Activated naive CD4-positive, alpha-beta T cell treated with anti-CD3 and anti-CD28 coated beads, Interleukin-2, amount 50 U/mL, for 72 hours (primary cell): ENCODE measurements at regions not wholly inside any gene's neighbourhood (a gene's known extent, or its start where the extent isn't known, plus 50 kb on each side); places are given as distances from the start of the nearest gene placed in this dataset.

Experiments
- ATAC-seq, 2 donors: fragments of 150-1000 bp; cut with Tn5 transposase; 2 replicates each; pipeline ENCODE4 v1.10.0; 2021; ENCODE audit warnings: mild to moderate bottlenecking in 2 of 2, moderate library complexity in 2 of 2
- DNase-seq, 2 donors: peaks; one replicate each; pipeline ENCODE4 v3.0.0; 2021 to 2022; ENCODE audit warnings: low spot score in 2 of 2
- H3K27ac Mint-ChIP-seq, 2 donors: one replicate each; pipeline ENCODE4 v1.8.0; 2022; ENCODE audit warnings: mild to moderate bottlenecking in 2 of 2, mixed read lengths in 2 of 2
- H3K36me3 Mint-ChIP-seq, 2 donors: one replicate each; pipeline ENCODE4 v1.8.0; 2022; ENCODE audit warnings: mixed read lengths in 2 of 2
- H3K9me3 Mint-ChIP-seq, 2 donors: one replicate each; pipeline ENCODE4 v1.8.0; 2022; ENCODE audit warnings: mixed read lengths in 2 of 2

DNA sequence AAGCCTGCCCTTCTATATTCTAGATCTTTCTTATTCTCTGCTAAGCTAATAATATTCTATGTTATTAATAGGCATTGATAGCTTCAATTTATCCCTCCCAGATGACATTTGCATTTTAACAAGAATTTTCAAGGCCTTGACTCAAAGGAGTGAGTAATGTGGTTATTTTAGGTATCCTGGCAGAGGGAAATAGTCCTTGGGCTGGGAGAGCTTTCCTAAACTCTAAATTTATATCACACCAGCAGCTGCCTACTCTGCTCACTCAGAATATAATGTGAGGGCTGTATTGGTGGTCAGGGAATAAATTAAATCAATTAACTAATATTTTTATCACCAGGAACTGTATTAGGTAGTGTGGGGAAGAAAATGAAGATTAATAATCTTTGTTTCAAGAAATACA lies 74.8 kb upstream of the ADAM23 start:
- Mint-ChIP-seq H3K27ac (no peak overlapping the region), H3K9me3 (peaks cover 4 to 8% of the 10 kb centered on the region in 2 donors), H3K36me3 (no peaks in the 10 kb centered on the region)
- DNase-seq, result no peak
- ATAC-seq, result no peak

DNA sequence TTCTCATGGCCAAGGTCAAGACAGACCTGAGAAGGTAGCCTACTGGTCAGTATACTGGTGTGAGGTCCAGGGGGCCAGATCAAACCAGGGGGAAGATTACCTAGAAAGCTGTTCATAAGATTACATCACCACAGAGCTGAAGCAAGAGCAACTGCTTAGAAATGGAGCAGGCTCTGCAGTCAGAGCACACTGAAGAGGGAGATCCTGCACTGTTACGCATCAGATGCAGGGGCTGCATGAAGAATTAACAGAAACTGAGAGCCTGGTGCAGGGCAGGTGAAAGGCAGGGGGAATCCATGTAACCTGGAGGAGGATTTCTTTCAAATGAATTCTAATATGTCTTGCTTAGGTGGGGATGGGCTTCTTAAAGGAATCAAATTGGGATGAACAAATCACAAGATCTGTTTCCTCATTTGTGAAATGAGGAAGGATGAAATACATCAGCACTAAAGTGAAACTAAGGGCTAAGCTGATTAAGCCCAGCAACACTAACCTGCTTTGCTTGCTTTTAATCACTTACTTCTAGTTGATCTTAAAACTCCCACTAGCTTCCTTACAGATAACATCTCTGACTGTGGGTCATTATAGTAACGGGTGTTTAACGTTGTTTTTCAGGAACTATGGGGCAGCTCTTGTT lies 74.3 kb upstream of the ADAM23 start:
- no peaks in the 10 kb centered on the region for H3K36me3 Mint-ChIP-seq
- no peak overlapping the region for H3K27ac Mint-ChIP-seq
- peaks cover 4 to 9% of the 10 kb centered on the region in 2 donors for H3K9me3 Mint-ChIP-seq
- ATAC-seq (no peak), DNase-seq (no peak)

DNA sequence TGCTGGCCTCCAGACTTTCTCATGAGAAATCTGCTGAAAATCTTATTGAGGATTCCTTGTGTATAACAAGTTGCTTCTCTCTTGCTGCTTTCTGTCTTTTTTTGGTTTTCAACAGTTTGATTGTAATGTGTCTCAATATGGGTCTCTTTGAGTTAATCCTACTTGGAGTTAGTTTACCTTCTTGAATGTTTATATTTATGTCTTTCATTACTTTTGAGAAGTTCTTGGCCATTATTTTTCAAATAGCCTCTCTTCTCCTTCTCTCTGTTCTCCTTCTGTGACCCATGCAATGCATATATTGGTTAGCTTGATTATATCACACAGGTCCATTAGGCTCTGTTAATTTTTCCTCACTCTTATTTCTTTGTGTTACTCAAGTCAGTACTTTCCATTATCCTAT lies 67.4 kb upstream of the ADAM23 start:
- ATAC-seq, result no peak
- Mint-ChIP-seq H3K36me3 (peaks cover 0 to 14% of the 10 kb centered on the region in 2 donors), H3K9me3 (peaks cover 16 to 23% of the 10 kb centered on the region in 2 donors), H3K27ac (no peak overlapping the region)
- DNase-seq, result no peak

DNA sequence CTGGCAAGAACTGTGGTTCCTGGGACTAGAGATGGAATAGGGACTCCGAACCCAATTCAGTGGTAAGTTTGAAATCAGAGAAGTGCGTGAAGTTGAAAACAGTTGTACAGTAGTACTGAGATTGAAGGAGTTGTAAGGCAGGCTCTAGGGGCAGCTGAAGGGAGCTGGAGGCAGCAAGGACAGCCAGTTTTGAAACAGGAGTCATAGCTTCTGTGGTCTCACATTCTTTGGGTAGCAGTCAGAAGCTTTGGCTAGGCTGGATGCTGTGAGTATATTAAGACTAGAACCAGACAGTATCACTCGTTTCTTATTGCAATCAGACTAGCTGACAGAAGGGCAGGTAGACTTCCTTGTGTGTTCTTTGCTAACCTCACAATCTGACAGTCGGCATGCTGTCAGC lies 64.5 kb upstream of the ADAM23 start:
- DNase-seq (no peak), ATAC-seq (no peak)
- H3K36me3 Mint-ChIP-seq, result peaks cover 0 to 14% of the 10 kb centered on the region in 2 donors
- H3K27ac Mint-ChIP-seq, result no peak overlapping the region
- H3K9me3 Mint-ChIP-seq, result peaks cover 12 to 23% of the 10 kb centered on the region in 2 donors

DNA sequence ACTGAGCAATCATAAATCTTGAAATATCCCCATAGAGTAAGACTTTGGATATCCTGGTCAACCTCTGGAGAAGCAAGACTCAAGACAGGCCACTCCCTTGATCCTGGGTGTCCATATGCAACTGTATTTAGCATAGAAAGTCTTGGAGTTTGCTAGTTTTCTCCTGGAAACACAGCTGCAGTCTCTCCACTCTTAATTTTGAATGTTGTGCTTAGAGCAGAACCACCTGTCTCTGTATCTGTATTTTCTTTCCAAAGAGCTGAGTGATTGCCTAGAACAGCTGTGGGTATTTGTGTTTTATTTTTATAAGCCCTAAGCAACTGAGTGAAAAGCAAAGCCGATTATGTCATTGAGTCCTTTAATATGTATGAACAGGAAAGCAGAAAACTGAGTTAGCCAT lies 64.1 kb upstream of the ADAM23 start:
- Mint-ChIP-seq H3K36me3 (peaks cover 0 to 15% of the 10 kb centered on the region in 2 donors), H3K27ac (no peak overlapping the region), H3K9me3 (peaks cover 13 to 20% of the 10 kb centered on the region in 2 donors)
- DNase-seq, result no peak
- no peak for ATAC-seq

DNA sequence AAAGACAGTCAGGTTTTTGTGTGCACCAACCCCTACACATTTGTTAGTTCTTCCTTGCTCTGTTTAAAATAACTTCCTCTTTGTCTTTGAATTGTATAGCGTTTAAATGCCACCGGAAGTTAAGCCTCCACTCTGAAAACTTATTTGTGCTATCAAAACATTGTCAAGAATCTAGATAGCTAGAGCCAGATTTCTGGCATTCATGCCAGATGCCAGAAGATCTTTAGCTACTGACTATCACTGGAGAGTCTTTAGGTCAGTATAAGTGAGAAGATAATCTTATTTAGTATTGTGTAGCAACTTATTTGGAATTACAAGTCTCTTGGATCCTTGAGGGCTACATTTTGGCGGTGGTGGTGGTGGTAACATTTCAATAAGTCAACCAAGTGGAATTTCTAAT lies 63.4 kb upstream of the ADAM23 start:
- Mint-ChIP-seq H3K9me3 (peaks cover 17 to 23% of the 10 kb centered on the region in 2 donors), H3K27ac (no peak overlapping the region), H3K36me3 (peaks cover 0 to 17% of the 10 kb centered on the region in 2 donors)
- ATAC-seq (no peak), DNase-seq (no peak)

DNA sequence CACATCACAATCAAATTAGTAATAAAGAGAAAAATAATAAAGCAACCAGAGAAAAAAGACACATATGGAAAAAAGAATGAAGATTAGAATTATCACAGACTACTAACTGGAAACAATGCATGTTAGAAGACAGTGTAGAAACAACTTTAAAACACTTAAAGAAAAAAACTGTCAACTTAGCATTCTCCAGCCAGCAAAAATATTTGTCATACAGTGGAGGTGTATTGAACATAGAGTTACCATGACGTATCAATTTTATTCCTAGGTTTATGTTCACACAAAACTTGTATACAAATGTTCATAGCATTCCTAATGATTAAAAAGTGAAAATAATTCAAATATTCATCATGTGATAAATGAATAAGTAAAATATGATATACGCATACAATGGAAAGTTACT lies 61.5 kb upstream of the ADAM23 start:
- peaks cover 0 to 6% of the 10 kb centered on the region in 2 donors for H3K36me3 Mint-ChIP-seq

DNA sequence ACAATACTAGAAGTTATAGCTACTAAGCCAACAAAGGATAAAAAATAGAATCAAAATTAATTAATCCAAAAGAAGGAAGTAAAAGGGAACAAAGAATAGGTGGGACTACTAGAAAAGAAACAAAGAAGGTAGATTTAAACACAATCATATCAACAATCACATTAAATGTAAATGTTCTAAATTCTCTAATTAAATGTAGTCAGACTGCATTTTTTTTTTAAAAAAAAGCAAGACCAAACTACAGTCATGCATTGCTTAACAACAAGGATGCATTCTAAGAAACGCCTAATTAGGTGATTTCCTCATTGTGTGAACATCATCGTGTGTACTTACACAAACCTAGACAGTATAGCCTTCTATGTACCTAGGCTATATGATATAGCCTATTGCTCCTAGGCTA lies 59.7 kb upstream of the ADAM23 start:
- Mint-ChIP-seq H3K9me3 (peaks cover 5 to 17% of the 10 kb centered on the region in 2 donors), H3K27ac (no peak overlapping the region), H3K36me3 (peaks cover 0 to 4% of the 10 kb centered on the region in 2 donors)
- ATAC-seq (no peak), DNase-seq (no peak)

More for the DNA sequence above, 61.5 kb upstream of the ADAM23 start:
- ATAC-seq (no peak), DNase-seq (no peak)
- Mint-ChIP-seq H3K27ac (no peak overlapping the region), H3K9me3 (peaks cover 5 to 17% of the 10 kb centered on the region in 2 donors)

DNA sequence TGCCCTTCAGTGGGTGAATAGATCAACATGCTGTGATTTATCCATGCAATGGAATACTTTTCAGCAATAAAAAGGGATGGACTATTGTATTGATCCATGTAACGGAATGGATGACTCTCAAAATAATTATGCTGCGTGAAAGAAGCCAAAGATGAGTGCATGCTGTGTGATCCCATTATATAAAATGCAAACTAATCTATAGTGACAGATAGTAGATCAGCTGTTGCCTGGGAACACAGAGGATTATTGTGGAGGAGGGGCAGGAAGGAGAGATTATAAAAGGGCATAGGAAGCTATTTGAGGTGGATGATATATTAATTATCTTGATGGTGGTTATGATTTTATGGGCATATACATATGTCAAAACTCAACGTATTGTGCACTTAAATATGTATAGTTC lies 55.5 kb upstream of the ADAM23 start:
- no peak overlapping the region for H3K27ac Mint-ChIP-seq
- H3K36me3 Mint-ChIP-seq, result peaks cover 0 to 4% of the 10 kb centered on the region in 2 donors
- H3K9me3 Mint-ChIP-seq, result peaks cover 5 to 7% of the 10 kb centered on the region in 2 donors
- no peak for ATAC-seq
- DNase-seq, result no peak

DNA sequence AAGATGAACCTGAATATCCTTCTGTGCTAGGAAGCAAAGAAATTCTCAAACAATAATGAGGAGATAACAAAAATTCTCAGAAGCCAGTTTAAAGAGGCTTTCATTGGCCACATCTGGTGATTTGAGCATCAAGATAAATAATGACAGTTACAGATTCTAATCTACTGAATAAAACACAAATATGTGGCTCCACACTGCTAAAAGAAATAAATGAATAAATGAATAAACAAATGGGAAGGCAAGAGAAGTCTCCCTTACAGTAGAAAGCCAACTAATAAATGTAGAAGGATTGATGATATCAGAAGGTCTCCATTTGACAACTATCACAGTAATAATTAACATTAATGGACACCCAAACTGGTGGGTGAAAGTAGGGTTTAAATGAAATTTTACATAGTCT lies 54.6 kb upstream of the ADAM23 start:
- Mint-ChIP-seq H3K36me3 (peaks cover under 1 to 5% of the 10 kb centered on the region in 2 donors), H3K9me3 (peaks cover 6 to 8% of the 10 kb centered on the region in 2 donors), H3K27ac (no peak overlapping the region)
- ATAC-seq (no peak), DNase-seq (no peak)

DNA sequence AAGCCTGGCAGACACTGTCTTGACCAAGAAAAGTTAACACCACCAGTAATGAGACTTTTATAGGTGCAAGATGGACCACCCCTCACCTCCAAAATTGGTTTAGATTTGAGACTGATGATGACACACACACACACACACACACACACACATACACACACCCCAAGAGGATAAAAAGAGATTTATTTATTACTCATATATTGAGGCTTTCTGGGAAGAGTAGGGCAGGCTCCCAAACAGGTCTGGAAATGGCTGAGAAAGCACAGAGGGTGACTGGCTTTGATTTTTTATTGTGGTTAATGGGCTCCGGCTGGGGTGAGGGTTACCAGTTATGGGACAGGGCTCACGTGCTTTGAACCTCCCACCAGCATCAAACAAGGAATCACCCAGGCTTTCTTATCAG lies 54.2 kb upstream of the ADAM23 start:
- Mint-ChIP-seq H3K27ac (no peak overlapping the region), H3K9me3 (peaks cover 10 to 12% of the 10 kb centered on the region in 2 donors), H3K36me3 (peaks cover 4 to 8% of the 10 kb centered on the region in 2 donors)
- ATAC-seq, result no peak
- DNase-seq, result no peak

DNA sequence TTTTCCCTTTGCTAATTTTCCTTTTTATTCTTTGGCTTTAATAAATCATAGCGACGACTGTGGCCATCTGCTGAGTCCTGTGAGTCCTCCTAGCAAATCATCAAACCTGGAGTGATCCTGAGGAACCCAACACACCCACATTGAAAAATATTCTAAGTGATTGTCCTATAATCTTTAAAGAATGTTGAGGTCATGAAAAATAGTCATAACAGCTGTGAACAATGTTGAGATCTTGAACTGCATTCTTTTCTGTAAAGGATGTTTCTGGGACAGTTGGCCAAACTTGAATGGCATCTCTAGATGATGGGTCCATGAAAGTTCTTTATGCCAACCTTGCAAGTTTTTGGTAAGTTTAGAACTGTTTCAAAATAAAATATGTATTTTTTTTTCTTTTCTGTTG lies 53.2 kb upstream of the ADAM23 start:
- ATAC-seq, result no peak
- no peak for DNase-seq
- Mint-ChIP-seq H3K9me3 (peaks cover 6 to 14% of the 10 kb centered on the region in 2 donors), H3K36me3 (peaks cover 4 to 11% of the 10 kb centered on the region in 2 donors), H3K27ac (no peak overlapping the region)

DNA sequence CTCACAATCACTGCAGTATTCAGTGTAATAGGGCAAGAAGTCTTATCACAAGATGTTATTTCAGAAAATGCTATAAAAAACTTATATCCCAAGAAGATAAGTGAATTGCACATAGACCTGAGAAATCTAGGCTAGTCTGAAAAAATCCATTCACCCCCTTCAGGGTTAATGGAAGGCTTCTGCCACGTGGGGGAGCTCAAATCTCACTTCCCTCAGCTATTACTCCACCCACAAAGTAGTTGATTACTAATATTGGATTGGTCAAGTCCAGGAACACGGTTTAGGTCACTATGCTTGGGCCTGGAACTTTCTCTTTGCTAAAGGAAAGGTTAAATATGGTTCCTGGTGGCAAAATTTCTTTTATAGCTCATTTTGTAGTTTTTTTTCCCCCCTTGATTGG lies 51.2 kb upstream of the ADAM23 start:
- Mint-ChIP-seq H3K27ac (no peak overlapping the region), H3K9me3 (peaks cover 6 to 10% of the 10 kb centered on the region in 2 donors), H3K36me3 (peaks cover 4 to 11% of the 10 kb centered on the region in 2 donors)
- DNase-seq (peak in 1 of 2 donors; percentile 11), ATAC-seq (peak; percentile 44 to 60)
